Stimulated activated CD4-positive, alpha-beta T cell treated with anti-CD3 and anti-CD28 coated beads, Interleukin-15, amount 100 ng/mL, for 1 hour (primary cell): ENCODE measurements at regions not wholly inside any gene's neighbourhood (a gene's known extent, or its start where the extent isn't known, plus 50 kb on each side); places are given as distances from the start of the nearest gene placed in this dataset.

Experiments used
- DNase-seq, 2 donors: peaks; one replicate each; pipeline ENCODE4 v3.0.0-alpha.2; 2020; ENCODE audit warnings: low read depth in 1 of 2, low spot score in 1 of 2

DNA sequence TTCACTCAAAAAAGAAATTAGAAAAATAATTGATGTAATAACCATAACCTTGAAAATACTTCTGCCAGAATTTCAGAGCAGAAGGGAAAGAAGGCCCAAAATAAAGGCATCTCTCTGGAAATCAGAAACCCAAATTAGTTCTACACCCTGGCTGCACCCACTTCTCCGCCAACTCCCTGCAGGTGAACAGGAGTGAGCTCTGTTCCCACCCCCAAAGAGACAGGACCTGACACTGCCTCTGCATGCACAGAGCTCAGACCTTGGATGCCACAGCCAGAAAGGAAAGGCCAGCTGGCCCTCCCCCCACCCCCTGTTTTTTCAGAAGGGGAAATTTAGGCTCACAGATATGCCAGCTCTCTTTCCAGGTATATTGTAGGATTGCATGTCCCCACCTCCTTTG lies 228.2 kb downstream of the BCL11B start:
- DNase-seq: no peak

GRCh38 chr14:99047441-99048031 lies 224.5 kb downstream of the BCL11B start:
- no peak for DNase-seq

- no peak for DNase-seq
Measured at GRCh38 chr14:99050309-99050708, 221.7 kb downstream of the BCL11B start.

DNA sequence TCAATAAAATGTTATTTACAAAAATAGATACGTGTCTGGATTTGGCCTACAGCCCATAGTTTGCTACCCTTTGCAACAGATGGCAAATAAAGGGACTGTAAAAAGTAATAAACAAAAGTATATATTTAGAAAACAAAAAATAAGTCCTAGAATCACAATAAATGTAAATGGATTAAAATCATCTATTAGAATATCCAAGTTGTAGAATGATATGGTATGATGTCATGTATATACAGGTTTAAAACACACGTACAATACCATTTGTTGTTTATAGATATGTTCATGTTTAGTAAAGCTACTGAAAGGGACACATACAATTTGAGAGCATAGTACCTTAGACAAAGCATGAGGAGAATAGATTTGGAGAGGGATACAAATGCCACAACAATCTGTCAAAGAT lies 219.5 kb downstream of the BCL11B start:
- DNase-seq: no peak

GRCh38 chr14:99055019-99055418 lies 217.0 kb downstream of the BCL11B start:
- no peak for DNase-seq

GRCh38 chr14:99055816-99056215 lies 216.2 kb downstream of the BCL11B start:
- no peak for DNase-seq

- no peak for DNase-seq
Measured at GRCh38 chr14:99057576-99058083, 214.4 kb downstream of the BCL11B start.

DNA sequence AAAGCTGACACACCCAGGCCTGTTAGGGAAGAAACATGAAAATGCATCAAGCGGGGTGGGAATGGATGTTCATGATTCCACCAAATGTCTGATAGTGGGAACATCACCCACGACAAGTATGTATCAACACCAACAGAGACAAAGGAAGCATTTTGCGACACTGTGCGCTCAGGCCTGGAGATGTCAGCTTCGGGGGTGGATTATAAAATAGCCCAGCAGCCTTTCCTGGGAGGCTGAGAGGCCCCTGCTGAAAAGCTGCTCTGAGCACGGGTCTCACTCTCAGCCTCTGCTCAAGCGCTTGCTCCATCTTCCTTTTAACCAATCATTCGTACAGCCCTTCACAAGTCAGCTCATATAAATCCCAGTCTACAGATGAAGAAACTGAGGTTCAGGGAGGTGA lies 213.5 kb downstream of the BCL11B start:
- DNase-seq: no peak

DNA sequence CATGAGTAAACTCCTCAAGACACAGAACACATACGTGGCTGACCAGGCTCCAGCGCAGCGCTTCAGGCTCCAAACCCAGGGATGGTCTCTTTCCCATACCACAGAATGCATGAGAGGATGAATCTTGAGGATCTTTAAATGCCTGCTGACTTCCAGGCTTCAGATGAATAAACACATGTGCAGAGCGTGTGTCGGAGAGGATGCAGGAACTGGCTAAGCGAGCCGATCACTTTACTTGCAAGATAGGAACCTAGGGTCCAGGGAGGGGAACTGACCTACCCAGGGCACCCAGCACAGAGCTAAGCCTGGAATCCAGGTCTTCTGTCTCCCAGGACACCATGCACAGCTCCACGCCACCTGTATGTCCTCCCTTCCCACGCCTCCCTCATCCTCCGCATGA lies 209.8 kb downstream of the BCL11B start:
- no peak for DNase-seq

GRCh38 chr14:99062772-99063418 lies 209.1 kb downstream of the BCL11B start:
- DNase-seq: no peak

DNA sequence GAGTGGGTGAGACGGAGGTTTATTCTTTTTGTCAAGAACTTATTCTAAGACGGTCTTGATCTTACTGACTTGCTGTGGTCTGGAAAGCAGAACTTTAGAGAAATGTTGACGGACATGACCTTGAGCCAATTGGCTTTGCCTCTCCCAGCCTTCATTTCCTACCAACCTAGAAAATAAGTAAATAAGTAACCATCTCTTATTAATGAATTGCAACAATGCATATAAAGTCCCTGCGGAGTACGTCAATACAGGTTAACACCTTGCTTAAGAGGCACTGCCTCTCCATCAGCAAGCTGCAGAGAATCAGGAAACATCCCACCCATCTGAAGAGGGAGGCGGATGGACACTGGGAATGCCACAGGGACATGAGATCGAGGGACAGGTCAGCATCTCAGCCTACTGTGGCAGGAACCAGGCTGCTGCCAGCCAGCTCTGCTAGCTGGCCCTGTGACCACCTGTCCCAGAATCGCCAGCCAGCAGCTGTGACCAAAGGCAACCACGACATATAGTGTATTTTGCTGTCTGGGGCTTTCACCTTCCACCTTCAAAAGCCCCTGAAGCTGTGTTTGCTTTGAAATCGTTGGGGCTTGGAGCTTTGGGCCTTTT lies 208.3 kb downstream of the BCL11B start:
- no peak for DNase-seq

- no peak for DNase-seq
Measured at GRCh38 chr14:99064262-99064954, 207.6 kb downstream of the BCL11B start.

GRCh38 chr14:99065551-99065950 lies 206.4 kb downstream of the BCL11B start:
- no peak for DNase-seq

DNA sequence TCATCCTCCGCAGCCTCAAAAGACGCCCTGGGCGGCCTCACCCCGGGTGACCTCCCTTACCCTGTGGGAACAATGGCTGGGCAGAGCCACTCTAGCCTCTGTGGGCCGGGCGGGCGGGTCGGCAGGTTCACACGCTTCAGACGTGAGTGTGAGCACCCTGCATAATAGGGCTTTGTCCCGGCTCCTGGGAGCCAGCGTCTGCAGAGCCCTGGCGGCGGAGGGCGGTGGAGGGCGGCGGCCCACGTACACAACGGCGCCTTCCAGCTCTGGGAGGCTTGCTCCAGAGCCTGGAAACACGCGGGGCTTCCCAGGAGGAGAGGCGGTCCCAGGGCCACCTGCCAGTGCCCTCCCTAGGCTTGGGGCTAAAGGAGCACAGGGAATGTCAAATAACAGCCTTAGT lies 205.6 kb downstream of the BCL11B start:
- no peak for DNase-seq

- no peak for DNase-seq
Measured at GRCh38 chr14:99067141-99067920, 204.7 kb downstream of the BCL11B start.

GRCh38 chr14:99067927-99068326 lies 204.1 kb downstream of the BCL11B start:
- no peak for DNase-seq

- DNase-seq: no peak
Measured at GRCh38 chr14:99069946-99070345, 202.1 kb downstream of the BCL11B start.

- no peak for DNase-seq
Measured at GRCh38 chr14:99072433-99072832, 199.6 kb downstream of the BCL11B start.

DNA sequence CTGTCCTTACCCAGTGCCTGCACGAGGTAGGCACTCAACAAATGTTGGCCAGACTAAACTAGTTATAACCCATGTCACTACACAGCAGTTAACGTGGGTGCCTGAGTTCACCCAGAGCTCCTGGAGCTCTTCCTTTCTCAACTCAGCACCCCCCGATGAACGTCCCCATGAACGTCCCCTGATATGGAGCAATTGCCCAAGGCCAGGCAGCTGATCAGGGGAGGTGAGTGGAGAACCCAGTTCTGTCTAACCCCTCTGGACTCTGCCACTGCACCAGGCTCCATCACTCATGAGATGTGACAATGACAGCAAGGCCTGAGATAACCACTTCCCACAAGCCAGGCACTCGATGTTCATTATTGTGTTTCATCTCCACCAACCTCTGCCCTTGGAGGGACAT lies 199.0 kb downstream of the BCL11B start:
- DNase-seq: no peak

- DNase-seq: no peak
Measured at GRCh38 chr14:99073431-99073830, 198.6 kb downstream of the BCL11B start.

- DNase-seq: no peak
Measured at GRCh38 chr14:99075061-99075460, 196.9 kb downstream of the BCL11B start.
